ENCODE measurements at regions not wholly inside any gene's neighbourhood (a gene's known extent, or its start where the extent isn't known, plus 50 kb on each side); places are given as distances from the start of the nearest gene placed in this dataset.

DNA sequence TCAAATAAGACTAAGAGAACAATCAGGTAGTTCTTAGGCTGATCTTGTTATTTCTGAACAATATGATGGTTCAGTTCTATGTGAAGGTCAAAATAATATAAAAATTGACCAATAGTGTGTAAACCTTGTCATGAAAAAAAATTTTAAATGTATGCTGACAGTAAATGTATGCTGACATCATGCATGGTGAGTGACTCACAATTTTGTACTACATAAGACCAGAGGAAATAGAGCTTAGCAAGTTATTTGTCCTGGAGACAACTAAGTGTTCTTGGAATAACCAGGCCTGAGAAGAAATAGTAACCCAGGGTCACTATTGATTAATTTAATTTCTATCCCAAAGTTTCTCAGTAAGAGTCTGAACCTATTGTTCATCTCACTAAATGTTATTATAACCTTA is 182.2 kb upstream of the PCDH15 start:
- DNase-seq (ENCODE audit: low spot score): peak; percentile 4

- DNase-seq (ENCODE audit: low spot score): no peak
Observed at GRCh38 chr10:54962134-54962900, 161.3 kb upstream of the PCDH15 start.

DNA sequence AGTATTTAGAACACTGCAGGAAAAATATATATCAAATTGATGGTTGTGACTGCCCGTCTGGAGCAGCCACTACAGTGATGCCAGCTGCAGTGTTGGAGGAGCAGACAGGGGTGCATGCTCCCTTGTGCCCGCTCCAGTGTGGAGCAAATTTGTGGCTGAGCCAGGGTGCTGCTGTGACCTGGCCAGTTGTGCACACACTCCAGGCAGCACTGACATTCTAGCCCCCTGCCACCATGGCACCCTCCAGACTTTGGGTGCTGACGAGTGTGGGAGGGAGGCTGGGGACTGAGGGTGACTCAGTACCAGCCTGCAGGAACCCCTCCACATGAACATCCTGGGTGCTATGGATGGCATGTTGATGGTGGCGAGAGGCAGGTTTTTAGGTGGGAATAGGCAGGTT is 160.0 kb upstream of the PCDH15 start:
- DNase-seq (ENCODE audit: low spot score): no peak

DNA sequence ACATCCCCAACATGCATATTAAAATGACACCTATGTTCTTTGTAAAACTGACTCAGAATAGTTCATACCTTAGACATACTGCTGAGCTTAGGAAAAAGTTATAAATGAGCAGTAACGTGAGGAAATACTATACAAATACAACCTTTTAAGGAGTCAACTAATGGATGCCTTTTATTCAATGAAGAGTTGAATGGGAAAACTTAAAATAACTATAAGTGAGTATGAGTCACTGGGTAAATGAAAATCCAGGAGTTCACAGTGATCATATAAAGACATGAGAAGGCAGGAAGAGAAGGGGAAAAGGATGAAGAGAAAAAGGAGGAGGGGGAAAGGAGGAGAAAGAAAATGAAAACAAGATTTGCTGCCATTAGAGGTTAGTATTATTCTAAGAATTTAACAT is 157.8 kb upstream of the PCDH15 start:
- DNase-seq (ENCODE audit: low spot score): no peak

- DNase-seq (ENCODE audit: low spot score): no peak
Observed at GRCh38 chr10:54947605-54948004, 146.6 kb upstream of the PCDH15 start.

- no peak for DNase-seq (ENCODE audit: low spot score)
Observed at GRCh38 chr10:54940418-54940817, 139.4 kb upstream of the PCDH15 start.

DNA sequence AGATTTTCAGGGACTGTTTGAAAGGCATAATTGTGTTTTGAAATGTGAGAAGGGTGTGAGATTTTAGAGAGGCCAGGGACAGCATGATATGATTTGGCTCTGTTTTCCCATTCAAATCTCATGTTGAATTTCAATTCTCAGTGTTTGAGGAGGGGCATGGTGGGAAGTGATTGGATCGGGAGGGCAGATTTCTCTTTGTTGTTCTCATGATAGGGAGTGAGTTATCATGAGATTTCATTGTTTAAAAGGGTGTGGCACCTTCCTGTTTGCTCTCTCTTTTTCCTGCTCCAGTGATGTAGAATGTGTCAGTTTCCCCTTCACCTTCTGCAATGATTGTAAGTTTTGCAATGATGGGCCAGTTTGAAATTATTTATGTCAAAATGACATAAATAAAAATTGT is 113.0 kb upstream of the PCDH15 start:
- peak; percentile 23 for DNase-seq (ENCODE audit: low spot score)

DNA sequence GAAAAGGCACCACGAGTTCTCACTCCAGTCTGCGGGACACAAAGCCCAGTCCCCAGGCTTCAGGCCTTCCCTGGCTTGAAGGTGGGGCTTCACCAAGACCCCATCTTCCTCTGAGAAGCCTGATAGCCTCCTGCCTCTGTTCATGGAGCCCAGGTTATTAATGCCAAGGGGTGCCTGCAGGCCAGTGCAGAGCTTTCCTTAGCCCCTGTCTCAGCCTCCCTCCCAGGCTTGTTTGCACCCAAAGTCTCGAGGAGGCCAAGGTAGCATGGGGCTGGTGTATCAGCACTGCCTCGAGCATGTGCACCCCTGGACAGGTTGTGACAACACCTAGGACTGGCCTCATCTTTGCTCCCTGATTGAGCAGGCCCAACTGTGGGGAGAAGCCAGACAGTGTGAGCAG is 108.1 kb upstream of the PCDH15 start:
- no peak for DNase-seq (ENCODE audit: low spot score)

DNA sequence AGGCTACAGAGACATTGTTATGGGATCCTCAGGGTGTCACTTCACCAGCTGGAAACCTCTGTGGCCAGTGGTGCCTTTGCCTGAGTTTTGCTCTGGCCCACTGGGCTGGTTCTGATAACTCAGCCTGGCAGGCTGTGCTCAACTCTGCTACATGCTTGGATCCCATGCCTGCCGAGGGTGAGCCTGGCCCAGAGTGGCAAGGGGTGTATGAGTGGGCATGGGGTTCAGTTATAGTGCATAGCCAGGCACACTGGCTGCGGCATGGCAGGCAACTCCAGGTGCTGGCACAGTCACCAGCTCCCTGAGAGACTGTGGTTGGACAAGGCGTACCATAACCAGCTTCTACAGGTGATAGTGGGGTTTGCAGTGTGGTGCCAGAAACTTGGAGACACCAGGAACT is 107.0 kb upstream of the PCDH15 start:
- no peak for DNase-seq (ENCODE audit: low spot score)

DNA sequence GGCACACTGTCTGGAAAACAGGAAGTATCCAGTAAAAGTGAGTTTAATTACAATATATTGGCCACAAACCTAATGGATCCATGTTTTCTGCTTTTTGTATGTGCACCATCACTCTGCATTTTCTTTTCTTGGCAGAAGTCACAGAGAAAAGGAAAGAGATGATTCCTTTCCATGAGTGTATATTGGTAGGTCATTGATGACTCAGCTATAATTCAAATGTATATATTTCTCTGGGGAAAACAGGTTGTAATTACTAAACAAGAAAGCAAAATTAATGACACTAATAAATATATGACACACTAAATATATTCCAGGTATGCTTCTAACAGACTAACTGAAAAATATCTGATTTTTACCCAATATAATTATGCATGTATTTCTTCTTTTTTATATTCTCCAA is 105.9 kb upstream of the PCDH15 start:
- DNase-seq (ENCODE audit: low spot score): no peak

- peak; percentile 10 for DNase-seq (ENCODE audit: low spot score)
Observed at GRCh38 chr10:54905578-54906192, 104.7 kb upstream of the PCDH15 start.

GRCh38 chr10:54904833-54905232 is 103.8 kb upstream of the PCDH15 start:
- DNase-seq (ENCODE audit: low spot score): no peak

DNA sequence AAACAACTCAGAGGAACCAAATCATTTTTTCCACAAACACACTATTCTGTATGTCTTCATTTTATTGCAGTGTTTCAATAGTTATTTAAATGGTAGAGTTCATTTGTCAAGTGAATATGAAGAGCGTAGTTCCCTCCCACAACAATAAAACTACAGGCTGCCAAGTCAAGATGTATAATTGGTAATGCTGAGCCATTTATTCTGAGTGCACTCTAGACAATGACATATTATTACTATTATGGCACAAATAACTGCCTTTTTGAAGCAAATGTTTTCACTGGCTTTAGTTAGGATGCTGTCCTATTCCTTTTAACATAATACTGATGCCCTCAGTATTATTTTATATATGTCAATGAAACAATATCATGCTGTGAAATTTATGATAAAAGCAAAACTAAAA is 102.7 kb upstream of the PCDH15 start:
- no peak for DNase-seq (ENCODE audit: low spot score)

- DNase-seq (ENCODE audit: low spot score): no peak
Observed at GRCh38 chr10:54900584-54900983, 99.6 kb upstream of the PCDH15 start.

DNA sequence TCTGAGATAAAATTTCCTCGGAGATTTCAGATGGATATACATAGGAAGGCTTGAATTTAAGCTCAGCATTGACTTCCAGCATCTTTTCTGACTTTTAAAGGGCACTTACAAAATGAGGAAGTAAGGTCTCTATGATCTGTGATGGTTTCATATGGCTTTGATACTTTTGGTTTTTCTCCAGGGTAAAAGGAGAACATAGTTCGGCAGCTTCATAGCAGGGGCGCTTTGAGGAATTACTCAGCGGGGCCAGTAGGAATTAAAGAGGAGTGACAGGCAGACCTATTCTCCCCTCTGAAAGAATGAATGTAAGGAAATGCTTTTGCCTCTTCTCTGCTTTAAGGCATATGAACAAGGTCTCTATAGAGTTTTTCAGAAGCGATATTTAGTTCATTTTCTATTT is 80.0 kb upstream of the PCDH15 start:
- no peak for DNase-seq (ENCODE audit: low spot score)

GRCh38 chr10:54869022-54869421 is 68.0 kb upstream of the PCDH15 start:
- no peak for DNase-seq (ENCODE audit: low spot score)

DNA sequence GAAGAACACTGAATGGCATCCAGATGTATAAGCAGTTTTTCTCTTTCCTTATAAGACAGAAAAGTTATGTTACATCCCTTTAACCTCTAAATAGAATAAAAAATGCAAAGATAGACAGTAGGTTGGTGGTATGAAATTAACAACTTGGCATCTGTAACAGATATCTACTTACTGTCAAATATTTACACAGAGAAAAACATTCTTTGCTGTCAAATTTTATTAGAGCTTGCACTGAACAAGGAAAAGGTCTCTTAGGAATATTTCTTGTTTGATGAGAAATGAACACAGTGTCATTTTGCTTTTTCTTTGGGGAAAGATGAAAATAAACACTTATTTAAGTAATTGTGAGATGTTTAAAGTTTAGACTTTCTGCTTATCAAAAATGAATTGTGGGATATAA is 65.6 kb upstream of the PCDH15 start:
- DNase-seq (ENCODE audit: low spot score): no peak

DNA sequence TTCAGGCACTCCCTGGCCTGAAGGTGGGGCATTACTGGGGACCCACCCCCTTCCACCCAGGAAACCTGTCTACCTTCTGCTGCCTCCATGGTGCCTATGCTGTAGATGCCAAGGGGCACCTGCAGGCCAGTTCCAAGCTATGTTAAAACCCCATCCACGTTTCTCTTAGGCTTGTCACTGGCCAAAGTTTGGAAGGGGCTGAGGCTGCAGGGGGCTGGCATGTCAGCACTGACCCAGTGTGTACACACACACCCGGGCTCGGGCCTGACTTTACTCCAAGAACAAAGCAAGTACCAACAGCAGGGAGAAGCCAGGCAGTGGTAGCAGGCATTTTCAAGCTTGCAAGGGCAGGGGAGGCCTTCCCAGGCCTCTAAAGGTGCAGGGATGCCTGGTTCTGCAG is 53.8 kb upstream of the PCDH15 start:
- no peak for DNase-seq (ENCODE audit: low spot score)

GRCh38 chr10:54854389-54854788 is 53.4 kb upstream of the PCDH15 start:
- DNase-seq (ENCODE audit: low spot score): no peak

- DNase-seq (ENCODE audit: low spot score): no peak
Observed at GRCh38 chr10:54853883-54854282, 52.9 kb upstream of the PCDH15 start.

All from kidney capillary endothelial cell (primary cell).